GM21390 (cell line): ENCODE measurements at regions not wholly inside any gene's neighbourhood (a gene's known extent, or its start where the extent isn't known, plus 50 kb on each side); places are given as distances from the start of the nearest gene placed in this dataset.

ENCODE experiments used
- ATAC-seq: cut with Tn5 transposase; IDR thresholded peaks from one replicate; pipeline ENCODE4 v1.9.1; 2021; ENCODE audit not compliant: unreplicated experiment

DNA sequence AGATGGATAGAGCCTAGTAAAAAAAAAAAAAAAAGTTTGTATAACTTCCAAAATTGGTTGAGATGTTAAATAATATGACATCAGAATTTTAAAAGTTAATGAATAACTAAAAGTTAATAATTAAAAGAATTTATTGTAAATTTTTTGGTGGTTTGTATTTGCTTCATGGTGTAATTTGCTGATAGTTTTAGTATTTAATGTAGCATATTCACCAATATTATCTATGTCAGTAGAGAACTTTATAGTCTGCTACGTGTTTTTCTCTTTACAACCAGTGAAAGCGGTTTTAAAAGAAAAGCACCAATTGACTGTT is 51.8 kb upstream of the STEAP4 start:
- ATAC-seq: no peak

DNA sequence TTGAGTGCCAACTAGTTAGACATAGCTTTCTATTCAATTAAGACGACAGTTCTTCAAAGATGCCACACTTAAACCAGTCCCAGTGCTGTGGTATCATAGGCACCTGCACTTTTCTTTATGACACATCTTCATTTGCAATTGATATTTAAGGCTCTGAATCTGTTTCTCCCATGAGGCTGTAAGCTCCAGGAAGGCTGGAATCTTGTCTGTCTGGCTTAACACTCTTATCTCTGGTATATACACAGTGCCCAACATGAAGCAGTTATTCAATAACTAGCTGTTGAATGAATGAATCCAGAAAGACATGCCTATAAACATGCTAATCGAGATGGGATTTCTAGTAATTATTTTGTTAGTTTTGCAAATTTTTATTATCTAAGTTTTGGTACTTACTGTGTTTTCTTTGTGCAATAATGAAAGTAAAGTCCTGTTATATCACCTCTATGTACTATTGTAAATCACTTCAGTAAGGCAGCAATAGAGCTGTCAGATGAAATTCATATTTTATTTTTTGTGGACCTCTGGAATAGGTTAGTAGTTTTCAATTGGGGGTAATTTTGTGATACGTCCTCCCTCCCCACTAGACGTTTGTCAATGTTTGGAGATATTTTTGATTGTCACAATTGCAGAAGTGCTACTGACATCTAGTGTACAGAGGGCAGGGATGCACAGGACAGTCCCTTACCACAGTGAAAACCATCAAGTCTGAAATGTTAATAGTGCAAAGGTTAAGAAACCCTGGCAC is 51.3 kb upstream of the STEAP4 start:
- ATAC-seq: peak; percentile 77

DNA sequence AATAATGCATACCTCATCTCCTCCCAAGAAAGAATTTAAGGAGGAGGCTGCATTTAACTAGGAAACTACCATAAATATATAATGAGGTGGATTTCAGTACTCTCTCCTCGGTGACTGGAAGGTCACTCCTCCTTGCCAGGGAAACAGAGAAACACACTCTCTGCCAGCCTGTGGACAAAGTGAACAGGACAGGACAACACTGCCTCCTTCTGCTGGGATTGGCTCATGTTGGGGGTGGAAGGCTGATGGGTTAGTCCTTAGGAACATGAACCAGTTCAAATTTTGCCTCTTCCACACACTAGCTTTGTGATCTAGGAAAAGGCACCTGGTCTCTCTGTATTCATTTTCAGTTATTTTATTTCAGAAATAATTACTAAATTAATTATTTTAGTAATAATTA is 50.6 kb upstream of the STEAP4 start:
- ATAC-seq: no peak
